ENCODE measurements at regions not wholly inside any gene's neighbourhood (a gene's known extent, or its start where the extent isn't known, plus 50 kb on each side); places are given as distances from the start of the nearest gene placed in this dataset.

DNA sequence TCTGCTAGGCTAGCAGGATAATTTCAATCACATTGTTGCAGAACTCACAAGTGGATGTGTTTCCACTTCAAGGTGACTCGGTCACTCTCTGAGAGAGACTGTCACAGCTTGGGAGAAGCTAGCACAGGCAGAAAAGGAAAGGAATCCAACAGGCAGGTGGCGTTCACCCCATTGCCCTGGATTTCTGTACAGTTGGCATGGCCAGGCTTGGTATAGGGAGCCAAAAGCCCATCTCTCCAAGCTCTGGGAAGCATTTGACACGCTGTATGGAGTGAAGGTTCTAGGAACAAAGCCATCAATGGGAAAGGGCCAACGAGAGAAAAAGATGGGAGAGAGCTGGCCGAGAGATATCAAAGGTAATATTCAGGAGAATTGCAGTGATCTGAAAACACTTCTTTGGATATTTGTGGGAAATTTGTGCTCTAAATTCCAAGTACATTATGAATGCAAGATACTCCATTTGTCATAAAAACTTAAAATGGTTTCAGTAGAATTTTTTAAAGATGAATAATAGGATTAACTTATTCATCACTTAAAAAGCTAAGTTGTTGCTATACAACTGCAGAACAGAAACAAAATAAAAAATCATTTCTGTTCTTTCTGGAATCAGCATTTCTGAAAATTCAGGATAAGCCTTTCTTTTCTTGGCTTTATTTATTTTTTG lies 223.5 kb upstream of the NTM start:
- H3K27me3 ChIP-seq (ENCODE audit: low read length): no peaks in the 10 kb centered on the region
- H3K79me2 ChIP-seq (ENCODE audit: insufficient read depth, low read length): no peaks in the 10 kb centered on the region
- H3K9me3 ChIP-seq (ENCODE audit: insufficient read depth, low read length): no peaks in the 10 kb centered on the region
- H3K4me2 ChIP-seq (ENCODE audit: low read depth, low read length, poor library complexity, severe bottlenecking): no peak overlapping the region
- no peaks in the 10 kb centered on the region for H3K36me3 ChIP-seq (ENCODE audit: low read length)
- H3K9ac ChIP-seq (ENCODE audit: low read length): no peak overlapping the region
- H3K9me2 ChIP-seq (replicated peaks; ENCODE audit: insufficient read depth, low read length): no peaks in the 10 kb centered on the region
- no peak overlapping the region for H3K4me3 ChIP-seq (ENCODE audit: insufficient read depth, low read length, poor library complexity, severe bottlenecking)
- TF ChIP-seq EZH2phosphoT487 (conservative IDR thresholded peaks at IDR 0.05; ENCODE audit: low read length): no peak
- TF ChIP-seq, protein P1, sequence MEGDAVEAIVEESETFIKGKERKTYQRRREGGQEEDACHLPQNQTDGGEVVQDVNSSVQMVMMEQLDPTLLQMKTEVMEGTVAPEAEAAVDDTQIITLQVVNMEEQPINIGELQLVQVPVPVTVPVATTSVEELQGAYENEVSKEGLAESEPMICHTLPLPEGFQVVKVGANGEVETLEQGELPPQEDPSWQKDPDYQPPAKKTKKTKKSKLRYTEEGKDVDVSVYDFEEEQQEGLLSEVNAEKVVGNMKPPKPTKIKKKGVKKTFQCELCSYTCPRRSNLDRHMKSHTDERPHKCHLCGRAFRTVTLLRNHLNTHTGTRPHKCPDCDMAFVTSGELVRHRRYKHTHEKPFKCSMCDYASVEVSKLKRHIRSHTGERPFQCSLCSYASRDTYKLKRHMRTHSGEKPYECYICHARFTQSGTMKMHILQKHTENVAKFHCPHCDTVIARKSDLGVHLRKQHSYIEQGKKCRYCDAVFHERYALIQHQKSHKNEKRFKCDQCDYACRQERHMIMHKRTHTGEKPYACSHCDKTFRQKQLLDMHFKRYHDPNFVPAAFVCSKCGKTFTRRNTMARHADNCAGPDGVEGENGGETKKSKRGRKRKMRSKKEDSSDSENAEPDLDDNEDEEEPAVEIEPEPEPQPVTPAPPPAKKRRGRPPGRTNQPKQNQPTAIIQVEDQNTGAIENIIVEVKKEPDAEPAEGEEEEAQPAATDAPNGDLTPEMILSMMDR (IDR thresholded peaks at IDR 0.05; ENCODE audit: insufficient read depth, low read length, poor library complexity, severe bottlenecking): no peak
- H3K27ac ChIP-seq (ENCODE audit: low read depth, low read length): no peak overlapping the region
- H3F3A ChIP-seq (ENCODE audit: insufficient read depth): no peaks in the 10 kb centered on the region
- no peak overlapping the region for H2AFZ ChIP-seq (ENCODE audit: low read depth, low read length, severe bottlenecking)
- no peaks in the 10 kb centered on the region for H4K20me1 ChIP-seq (ENCODE audit: low read depth, low read length)

DNA sequence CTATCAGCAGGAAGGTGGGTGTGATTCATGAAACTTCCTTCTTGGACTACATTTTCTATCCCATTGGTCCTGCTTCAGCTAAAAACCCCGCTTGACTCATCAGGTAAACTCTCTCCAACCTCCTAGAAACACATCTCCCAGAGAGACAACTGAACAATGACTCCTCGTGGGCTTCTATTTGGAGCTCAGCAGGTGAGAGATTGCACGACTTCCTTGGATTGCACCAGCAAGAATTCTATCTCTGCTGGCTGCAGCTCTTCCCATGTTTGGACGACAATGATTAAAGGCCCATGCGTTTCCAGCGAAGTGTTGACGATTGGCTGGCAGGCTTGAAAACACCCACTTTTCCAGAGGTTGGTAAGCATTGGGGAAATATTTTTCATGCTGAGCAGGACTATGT lies 216.1 kb upstream of the NTM start:
- H3K4me3 ChIP-seq (ENCODE audit: insufficient read depth, low read length, poor library complexity, severe bottlenecking): no peak overlapping the region
- H3K9me3 ChIP-seq (ENCODE audit: insufficient read depth, low read length): no peaks in the 10 kb centered on the region
- H3K9me2 ChIP-seq (replicated peaks; ENCODE audit: insufficient read depth, low read length): no peaks in the 10 kb centered on the region
- H3K9ac ChIP-seq (ENCODE audit: low read length): no peak overlapping the region
- no peaks in the 10 kb centered on the region for H3F3A ChIP-seq (ENCODE audit: insufficient read depth)
- no peak overlapping the region for H3K27ac ChIP-seq (ENCODE audit: low read depth, low read length)
- no peaks in the 10 kb centered on the region for H3K36me3 ChIP-seq (ENCODE audit: low read length)
- H3K27me3 ChIP-seq (ENCODE audit: low read length): no peaks in the 10 kb centered on the region
- no peaks in the 10 kb centered on the region for H4K20me1 ChIP-seq (ENCODE audit: low read depth, low read length)
- no peak overlapping the region for H2AFZ ChIP-seq (ENCODE audit: low read depth, low read length, severe bottlenecking)
- H3K79me2 ChIP-seq (ENCODE audit: insufficient read depth, low read length): no peaks in the 10 kb centered on the region
- H3K4me2 ChIP-seq (ENCODE audit: low read depth, low read length, poor library complexity, severe bottlenecking): no peak overlapping the region
- TF ChIP-seq EZH2phosphoT487 (conservative IDR thresholded peaks at IDR 0.05; ENCODE audit: low read length): no peak
- TF ChIP-seq, protein P1 (IDR thresholded peaks at IDR 0.05; ENCODE audit: insufficient read depth, low read length, poor library complexity, severe bottlenecking): no peak

GRCh38 chr11:131157678-131158077 lies 212.7 kb upstream of the NTM start:
- Histone ChIP-seq H3K4me2 (ENCODE audit: low read depth, low read length, poor library complexity, severe bottlenecking) (no peak overlapping the region), H3K9me2 (replicated peaks; ENCODE audit: insufficient read depth, low read length) (no peaks in the 10 kb centered on the region), H3F3A (ENCODE audit: insufficient read depth) (no peaks in the 10 kb centered on the region), H3K9me3 (ENCODE audit: insufficient read depth, low read length) (no peaks in the 10 kb centered on the region), H2AFZ (ENCODE audit: low read depth, low read length, severe bottlenecking) (no peak overlapping the region), H3K36me3 (ENCODE audit: low read length) (no peaks in the 10 kb centered on the region), H3K27ac (ENCODE audit: low read depth, low read length) (no peak overlapping the region), H3K4me3 (ENCODE audit: insufficient read depth, low read length, poor library complexity, severe bottlenecking) (no peak overlapping the region), H3K27me3 (ENCODE audit: low read length) (no peaks in the 10 kb centered on the region), H3K79me2 (ENCODE audit: insufficient read depth, low read length) (no peaks in the 10 kb centered on the region), H3K9ac (ENCODE audit: low read length) (no peak overlapping the region), H4K20me1 (ENCODE audit: low read depth, low read length) (no peaks in the 10 kb centered on the region)
- TF ChIP-seq, protein P1 (IDR thresholded peaks at IDR 0.05; ENCODE audit: insufficient read depth, low read length, poor library complexity, severe bottlenecking): no peak
- no peak for TF ChIP-seq EZH2phosphoT487 (conservative IDR thresholded peaks at IDR 0.05; ENCODE audit: low read length)

Data from SU-DHL-6 (cell line).